ENCODE measurements at regions not wholly inside any gene's neighbourhood (a gene's known extent, or its start where the extent isn't known, plus 50 kb on each side); places are given as distances from the start of the nearest gene placed in this dataset.

DNA sequence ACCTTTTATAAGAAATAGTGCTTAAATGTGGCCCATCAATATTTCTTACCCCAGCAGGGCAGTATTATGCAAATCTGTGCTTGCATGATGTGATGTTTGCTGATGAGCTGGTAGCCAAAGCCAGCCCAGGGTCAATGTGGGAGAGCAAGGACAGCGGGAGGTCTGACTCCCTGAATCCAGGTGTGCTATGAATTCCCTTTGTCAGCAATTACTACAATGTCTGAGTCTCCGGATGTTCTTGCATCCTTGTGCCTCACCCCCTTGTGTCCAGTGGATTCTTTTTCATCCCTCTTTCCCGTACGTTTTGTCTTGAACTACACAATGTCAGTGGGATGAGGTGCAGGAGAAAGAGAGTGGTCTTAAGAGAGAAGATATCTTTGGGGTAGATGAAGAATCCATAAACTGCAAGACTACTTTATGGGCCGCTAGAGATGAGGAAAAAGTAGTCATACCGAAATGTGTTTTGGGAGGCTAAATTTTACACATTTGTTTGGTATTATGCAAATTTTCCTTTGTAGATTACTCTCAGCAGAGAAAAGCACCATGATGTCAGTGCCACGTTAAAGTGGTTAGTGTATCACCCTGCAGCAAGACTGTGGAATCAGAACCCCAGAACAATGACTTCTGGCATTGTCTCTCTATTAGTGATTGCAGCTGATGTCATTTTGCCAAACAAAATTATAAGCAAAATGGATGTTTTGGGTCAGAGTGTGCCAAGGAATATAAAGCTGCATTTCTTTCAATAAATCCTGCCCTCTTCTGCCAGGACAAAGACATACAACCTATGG is 53.5 kb upstream of the TSHZ3 start:
- no peak for DNase-seq

DNA sequence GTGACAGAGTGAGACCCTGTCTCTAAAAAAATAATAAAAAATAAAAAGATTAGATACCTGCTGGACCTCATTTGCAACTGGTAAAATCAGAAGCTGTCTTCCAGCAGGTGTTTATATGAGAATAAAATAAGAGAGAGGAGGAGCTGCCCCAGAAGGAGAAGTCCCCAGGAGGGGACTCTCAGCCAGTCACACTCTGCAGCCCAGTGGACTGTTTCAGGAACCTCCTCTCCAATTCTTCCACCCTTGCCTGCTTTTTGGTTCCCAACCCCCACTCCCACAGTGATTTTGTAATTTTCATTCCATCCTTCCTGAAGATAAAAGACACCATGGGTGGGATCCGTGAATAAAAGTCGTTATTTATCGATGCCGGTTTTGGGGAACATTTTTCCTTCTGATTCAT is 56.9 kb upstream of the TSHZ3 start:
- DNase-seq: no peak

DNA sequence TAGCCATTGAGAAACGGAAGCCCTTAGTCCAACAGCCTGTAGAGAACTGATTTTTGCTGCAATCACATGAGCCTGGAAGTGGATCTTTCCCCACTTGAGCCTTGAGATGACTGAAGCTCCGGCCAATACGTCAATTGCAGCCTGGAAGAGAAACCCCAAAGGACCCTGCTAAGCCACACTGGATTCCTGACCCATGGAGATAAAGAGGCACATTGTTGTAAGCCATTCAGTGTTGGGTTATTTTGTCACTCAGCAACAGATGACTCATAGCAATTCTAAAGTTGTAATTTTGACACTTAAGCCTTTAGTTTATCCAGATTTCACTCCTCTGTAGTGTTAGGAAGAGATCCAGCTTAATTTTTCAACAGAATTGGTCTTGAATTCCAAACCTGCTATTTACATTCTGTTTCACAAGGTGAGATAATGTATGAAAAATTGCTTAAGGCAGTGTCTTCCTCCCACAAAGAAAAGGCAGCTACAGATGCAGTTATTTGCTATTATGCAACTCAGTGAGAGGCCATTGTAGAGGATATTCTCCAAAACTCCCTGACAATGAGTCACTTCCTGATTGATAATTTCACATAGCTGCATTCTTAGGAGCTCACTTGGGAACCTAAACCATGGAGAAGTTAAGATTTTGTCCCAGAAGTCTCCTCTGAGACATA is 59.4 kb upstream of the TSHZ3 start:
- DNase-seq: no peak

DNA sequence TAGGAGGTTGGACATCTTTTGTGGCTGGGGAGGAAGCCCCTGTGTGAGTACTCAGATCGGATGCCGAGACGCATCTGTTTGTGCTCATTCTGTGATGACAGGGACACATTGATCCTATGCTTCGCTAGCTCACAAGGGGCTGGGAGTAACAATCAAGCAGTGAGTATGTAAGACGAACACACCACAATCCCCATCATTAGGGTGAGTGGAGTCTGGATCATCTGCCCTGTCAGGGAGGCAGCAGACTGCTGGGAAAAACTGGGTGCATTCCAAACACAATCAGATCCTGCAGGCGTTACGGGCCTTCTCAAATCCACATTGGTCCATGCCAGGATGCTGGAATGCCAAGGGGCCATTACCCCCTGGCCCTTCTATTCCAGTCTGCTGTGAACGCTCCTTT is 64.1 kb upstream of the TSHZ3 start:
- DNase-seq: no peak

DNA sequence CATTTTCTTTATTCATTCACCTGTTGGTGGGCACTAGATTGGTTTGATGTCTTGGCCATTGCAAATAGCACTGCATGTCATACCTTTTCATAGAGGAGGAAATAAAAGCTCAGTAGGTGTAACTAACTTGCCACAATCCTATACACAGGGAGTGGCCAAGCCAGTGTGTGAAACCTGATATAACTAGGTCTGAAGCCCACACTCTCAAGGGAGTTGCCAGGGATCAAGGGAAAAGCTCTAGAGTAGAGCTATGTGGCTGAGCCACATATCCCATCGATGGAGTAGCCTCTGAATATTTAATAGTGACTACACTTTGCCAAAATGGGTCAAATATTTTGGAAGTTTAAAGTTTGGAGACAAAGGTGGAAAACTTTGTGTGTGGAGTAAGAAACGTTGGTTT is 66.1 kb upstream of the TSHZ3 start:
- DNase-seq: no peak

DNA sequence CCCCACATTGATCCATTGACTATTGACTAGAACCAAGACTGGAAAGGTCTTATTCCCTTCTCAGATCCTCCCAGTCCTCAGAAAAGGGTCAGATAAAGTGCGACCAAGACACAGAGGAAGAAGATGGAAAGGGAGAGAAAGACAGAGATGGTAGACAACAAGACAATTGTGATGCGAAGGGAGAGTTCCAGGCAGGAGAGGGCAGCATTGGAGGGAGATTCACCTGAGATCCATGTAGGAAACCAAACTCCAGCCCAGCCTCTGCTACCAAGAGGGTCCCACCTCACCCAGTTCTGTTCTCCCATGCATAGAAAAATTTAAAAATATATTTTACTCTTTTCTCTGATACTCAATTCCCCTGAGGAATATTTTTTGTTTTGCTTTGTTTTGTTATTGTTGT is 67.3 kb upstream of the TSHZ3 start:
- no peak for DNase-seq

DNA sequence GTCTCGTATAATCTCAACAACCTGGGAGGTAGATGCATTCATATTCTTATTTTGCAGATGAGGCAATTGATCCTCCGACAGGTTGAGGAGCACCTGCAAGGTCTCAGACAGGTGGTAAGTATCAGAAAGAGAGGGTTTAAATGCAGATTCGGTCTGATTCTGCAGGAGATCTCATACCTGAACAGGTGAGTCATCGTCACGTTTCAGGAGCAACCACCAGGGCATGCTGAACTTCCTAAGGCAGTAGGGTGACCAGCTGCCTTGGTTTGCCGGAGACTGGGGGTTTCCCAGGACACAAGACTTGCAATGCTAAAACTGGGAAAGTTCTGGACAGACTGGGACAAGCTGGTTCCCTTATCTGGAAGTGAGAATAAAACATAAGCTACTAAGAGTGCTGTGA is 68.8 kb upstream of the TSHZ3 start:
- DNase-seq: no peak

DNA sequence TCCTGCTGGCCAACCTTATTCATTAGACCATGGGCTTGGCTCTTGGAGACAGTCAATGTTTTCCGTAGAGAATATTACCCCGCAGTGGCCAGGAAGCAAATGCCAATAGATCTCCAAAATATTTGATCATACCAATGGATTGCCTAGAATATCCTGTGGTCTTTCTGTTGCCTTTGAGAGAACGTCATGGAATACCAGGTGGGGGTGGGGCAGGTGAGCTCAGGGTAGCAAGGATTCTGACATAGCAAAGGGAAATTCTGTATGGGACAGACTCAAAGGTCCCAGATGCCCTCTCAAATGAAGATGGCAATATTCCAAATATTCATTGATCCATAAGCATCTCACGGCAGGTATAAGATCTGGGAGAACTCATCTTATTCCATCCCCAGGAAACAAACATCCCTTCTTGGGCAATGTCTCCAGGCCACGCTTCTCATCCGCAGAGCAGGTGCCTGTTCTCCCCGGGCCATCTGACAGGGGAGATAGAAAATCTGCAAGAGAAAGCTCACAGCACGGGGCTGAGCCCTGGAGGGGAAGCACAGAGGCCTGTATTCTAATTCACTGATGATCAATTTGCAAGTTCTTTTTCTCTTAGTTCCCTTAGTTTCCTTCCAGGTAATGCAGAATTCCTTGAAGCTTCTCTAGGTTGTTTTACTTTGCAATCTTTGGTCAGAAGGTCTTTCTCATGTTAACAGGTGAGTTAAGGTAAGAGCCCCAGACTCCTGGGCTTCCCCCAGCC is 69.6 kb upstream of the TSHZ3 start:
- no peak for DNase-seq

DNA sequence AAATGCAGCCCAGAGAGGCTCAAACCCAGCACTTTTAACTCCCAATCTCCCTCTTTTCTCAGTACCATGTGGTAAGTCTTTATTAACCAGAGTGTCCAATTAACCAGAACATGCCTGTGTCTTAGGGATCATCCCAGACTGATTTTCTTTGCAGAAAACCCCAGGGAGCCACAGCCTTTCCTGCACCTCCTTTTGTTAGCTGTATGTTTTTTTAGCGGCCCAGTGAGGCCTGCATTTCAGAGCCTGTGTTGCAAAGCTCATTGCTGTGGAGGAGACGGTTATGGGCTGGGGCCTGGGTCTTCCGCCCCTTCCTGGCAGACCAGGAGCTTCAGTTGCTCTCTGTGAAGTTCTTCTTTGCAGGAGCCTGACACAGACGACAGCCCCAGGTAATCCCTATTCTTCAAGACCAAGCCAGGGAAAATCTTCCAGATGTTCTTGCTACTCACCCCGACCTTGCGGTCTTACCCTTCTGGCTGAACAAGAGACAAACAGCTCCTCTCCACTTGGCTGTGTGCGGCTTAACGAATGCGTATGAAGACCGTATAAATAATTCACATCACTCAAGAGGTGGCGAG is 70.7 kb upstream of the TSHZ3 start:
- no peak for DNase-seq

DNA sequence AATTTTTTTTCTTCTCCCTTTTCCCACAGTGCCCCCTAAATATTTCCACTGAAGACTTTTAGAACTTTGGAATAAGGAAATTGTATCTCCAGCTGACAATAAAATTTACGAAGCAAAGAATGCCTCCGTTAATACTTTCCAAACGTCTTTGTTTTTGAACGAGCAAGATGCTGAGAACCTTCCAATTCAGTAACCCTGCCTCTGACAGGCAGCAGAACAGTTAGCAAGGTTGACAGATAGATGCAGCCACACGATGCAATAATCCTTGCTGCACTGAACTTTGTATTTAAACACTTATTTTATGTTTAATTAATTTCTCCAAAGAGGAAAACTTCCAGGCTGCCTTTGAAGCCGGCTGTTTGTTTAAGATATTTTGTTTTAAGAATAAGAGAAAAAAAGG is 71.8 kb upstream of the TSHZ3 start:
- no peak for DNase-seq

DNA sequence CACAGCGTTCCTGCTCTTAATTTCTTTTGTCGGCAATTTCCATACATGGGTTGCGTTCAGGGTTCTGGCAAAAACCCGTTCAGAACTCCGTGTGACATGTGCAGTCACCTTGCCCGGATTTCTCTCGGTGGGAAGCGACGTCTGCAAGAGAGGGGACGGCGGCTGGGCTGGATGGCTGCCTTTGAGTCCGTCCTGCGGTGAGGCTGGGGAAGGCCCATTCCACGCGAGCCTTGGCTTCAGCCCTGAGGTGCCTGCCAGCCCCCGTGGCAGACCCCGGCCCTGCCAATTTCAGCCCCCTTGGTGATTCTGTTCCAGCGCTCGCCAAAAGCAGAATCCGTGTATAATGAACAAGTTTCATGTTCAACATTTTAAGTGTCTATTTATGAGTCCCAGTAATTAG is 72.6 kb upstream of the TSHZ3 start:
- no peak for DNase-seq

DNA sequence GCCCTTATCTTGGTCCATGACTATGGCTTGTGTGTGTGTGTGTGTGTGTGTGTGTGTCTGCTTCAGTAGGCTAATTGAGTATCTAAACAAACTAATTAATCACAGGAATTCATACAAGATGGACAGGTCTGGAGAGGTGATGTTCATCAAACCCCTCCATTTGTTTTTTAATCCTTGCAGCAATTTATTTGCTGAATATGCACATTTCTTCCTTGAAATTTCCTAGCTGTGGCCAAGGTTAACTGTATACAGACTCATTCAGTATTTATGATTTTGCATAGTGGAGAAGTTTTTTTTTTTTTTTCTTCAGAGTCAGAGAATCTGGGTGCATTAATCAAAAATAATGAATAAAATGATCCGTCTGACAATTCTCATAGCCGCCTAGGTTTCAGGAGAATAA is 74.7 kb upstream of the TSHZ3 start:
- no peak for DNase-seq

DNA sequence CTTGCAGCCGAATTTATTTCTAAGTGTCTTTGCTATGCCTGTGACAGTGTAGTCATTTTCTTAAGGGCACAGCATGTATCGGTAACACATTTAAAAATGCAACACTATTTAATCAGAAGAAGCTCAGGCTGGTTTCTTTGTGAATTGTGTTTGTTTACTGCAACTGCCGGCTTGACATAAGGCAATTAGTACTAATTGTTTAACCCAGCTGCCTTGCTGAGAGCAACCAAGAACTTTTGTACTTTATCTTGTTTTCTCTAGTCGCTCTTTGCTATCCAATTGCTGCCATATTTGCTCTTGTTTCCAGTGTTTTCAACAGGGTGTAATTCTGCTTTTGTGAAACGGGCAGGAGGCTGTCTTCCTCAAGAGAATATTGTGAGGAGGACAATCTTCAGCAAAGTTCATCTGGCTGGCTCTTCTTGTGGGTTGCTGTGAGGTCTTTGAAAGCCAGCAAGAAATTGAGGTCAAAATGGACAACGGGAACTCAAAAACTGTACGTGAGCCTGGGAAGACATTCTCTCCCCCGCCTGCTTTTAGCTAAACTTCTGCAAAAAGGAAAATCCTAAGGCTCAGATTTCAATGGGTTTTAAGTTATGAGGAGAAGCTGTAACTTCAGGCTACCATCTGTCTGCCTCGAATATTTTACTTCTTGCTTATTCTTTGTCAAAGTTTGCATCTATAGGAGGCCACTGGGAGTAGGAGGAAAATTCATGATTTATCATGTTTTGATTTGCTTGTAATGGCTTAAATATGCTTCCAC is 75.8 kb upstream of the TSHZ3 start:
- no peak for DNase-seq

DNA sequence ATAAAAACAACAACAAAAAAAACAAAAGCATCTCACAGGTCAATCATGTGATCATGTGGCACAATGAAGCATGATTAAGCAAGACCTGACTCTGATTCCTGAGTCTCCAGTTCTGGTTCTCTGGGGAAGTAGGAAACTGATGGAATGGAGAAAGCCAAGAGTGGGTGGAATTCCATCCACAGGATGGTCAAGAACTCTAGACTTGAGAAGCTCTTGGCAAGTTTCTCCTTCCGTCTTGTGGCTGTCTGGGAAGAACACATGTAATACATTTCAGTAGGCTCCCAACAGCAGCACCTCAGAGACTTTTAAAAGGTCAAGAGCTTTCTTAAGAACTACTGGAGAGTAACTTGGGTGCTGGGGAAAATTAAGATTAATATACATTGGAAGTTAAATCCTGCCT is 78.6 kb upstream of the TSHZ3 start:
- DNase-seq: no peak

DNA sequence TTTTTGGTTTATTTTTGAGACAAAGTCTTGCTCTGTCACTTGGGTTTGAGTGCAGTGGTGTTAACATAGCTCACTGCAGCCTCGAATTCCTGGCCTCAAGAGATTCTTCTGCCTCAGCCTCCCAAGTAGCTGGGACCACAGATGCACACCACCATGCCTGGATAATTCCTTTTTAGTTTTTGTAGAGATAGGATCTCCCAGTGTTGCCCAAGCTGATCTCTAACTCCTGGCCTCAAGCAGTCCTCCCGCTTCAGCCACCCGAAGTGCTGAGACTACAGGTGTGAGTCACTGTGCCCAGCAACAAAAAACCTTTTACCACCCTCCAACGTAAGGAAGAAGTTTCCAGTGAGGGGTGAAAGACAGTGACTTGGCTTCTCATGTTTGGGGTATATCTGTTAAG is 81.1 kb upstream of the TSHZ3 start:
- no peak for DNase-seq

DNA sequence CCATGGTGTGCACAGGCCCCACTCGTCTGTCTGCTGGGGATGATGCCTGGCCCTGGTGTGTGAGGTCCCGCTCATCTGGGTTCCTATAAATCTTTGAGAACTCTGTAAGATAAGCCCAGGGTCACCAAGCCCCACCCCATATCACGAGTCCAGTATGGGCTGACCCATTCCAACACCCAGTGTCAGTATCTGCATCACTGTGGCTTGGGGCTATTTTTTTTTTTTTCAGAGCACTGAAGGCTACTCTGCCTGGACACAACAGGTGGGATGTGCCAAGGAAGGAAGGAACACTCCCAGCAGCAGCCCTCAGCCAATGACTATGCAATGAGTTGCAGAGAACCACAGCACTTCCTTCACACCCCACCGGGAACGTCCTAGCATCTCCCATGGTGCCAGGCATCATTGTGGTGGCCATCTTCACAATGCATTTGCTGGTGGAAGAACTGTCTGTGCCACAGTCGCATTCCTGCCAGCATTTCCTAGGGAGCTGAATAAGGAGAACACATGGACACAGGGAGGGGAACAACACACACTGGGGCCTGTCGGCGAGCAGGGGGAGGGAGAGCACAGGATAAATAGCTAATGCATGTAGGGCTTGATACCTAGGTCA is 83.1 kb upstream of the TSHZ3 start:
- DNase-seq: no peak

DNA sequence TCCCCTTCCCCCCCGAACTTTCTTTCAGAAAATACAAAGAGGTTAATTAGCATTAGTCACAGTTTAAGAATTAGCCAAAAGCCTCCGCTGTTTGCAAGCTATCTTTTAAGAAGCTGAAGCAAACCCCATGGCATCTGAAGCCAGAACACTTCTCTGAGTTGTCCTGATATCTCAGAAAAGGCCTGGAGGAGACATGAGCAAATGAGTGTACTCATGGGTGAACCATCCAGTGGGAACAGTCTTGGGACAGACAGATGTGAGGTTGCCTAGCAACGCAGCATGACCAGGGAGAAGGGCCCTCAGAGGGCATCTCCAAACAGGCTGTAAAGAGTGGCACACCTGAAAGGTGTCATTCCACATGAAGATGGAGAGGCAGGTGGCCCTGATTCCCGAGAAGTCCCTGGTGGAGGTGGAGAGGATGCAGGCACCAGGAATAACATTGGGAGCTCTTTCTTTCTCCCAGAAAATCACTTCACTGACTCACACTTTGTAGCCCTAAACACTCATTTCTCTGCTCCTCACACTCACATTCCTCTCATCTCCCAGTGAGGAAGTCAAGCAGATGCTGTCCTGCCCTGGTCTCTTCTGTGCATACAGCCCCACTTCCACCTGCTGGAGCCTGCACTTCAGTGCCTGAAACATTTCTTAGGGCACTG is 87.0 kb upstream of the TSHZ3 start:
- no peak for DNase-seq

DNA sequence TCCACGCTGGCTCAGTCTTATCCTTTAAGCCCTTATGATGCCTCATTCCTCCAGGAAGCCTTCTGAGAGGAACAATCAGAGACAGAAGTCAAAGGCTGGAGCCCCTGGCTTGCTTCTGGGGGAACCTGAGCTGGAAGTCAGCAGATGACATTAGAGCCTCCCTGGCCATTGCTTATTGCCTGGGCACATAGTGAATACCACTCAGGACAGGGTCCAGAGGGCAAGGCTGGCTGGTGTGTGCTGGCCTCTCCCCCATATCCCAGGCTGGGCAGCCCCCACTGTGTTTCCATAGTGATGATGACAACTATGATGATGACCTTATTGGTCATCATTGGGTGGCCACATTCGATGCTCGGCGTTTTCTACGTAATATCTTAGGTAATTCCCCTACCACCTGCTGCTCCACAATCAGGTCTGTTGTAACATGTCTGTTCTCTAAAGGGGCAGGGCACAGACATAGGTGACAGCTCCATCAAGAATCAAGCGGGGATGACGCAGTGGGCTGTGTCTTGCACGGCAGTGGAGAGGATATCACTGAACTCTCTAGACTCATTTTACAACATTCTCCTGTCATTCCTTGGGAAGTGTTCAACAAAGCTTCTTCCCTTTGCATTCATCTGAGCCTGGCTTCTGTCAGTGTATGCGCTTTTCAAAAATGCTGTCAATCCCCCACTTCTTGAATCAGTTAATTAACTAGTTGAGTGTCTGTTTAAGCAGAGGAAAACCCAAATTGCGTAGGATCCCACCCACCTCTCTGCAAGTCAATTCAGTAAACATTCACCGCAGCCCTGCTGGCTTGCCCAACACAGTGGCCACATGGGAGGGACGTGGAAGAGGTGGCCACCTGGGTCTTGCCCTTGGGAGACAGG is 89.4 kb upstream of the TSHZ3 start:
- no peak for DNase-seq

DNA sequence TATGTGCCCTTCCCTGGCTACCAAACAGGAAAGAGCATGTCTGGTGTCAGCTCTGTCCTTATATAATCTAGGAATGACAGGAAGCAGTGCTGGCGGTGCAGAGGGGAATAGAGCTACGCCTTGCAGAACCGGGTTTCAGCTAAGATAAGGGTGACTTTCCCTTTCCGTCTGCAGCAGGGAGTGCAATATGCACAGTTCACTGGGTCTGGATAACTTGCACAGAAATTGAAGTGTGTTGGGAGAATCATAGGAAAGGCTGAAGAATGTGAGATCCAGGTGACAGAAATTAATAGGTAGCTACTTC is 90.0 kb upstream of the TSHZ3 start:
- DNase-seq: no peak

DNA sequence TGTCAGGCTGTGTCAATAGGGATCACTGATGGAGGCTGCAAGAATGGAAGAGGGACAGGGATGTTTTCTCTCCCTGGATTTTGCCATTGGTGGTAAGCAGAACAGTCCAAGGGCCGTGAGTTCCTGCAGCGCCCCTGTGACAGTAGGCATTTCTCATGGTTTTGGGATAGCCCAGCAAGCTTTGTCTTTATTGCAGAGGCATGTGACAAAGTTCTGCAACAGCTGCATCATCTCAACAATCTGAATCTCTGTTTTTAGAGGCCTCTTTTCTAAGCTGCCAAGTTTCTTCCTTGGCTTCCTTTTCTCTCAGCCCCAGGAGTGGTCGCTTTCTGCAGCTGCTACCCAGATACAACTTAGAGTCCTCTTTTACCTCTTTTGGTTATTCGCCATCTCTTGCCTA is 95.7 kb upstream of the TSHZ3 start:
- DNase-seq: no peak

DNA sequence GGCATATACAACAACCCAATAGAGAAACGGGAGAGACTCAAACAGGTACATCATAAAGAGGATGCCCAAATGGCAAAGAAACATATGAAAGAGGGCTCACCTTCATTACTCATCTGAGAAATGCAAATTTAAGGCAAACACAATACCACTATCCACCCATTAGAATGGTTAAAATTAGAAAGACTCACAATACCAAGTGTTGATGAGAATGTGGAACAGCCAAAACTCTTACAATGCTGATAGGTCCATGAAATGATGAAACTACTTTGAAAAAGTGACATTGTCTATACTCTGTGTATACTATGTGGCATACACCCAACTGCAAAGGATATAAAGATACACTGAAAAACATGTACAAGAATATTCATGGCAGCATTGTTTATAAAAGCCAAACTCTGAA is 96.2 kb upstream of the TSHZ3 start:
- no peak for DNase-seq

All from DMS153 (cell line).